Thoracic aorta (tissue), 2 donors: ENCODE measurements at regions not wholly inside any gene's neighbourhood (a gene's known extent, or its start where the extent isn't known, plus 50 kb on each side); places are given as distances from the start of the nearest gene placed in this dataset.
"Not testable (repeated sequence)": the region's sequence is repeated elsewhere in the genome, so short reads cannot be mapped to it uniquely, and the experiment has no call there.

Experiments
- ATAC-seq: fragments of 150-250 bp; one replicate; pipeline ENCODE4 v1.8.0; 2017; ENCODE audit warnings: low read depth; ENCODE audit not compliant: insufficient number of reproducible peaks, low FRiP score
- DNase-seq: peaks from one replicate; pipeline ENCODE4 v3.0.0-alpha.2; 2020; ENCODE audit warnings: low spot score
- H3K27ac ChIP-seq, 2 donors: fragments of 200-600 bp; sonication (generic); 1 replicate in 1 of 2; 2 replicates in 1 of 2; pipeline ENCODE4 v1.5.1; 2016; ENCODE audit warnings: mild to moderate bottlenecking in 2 of 2, moderate library complexity in 2 of 2
- H3K27me3 ChIP-seq: fragments of 200-600 bp; sonication (generic); replicated peaks from 2 replicates; pipeline ENCODE4 v1.6.0; 2016; ENCODE audit warnings: mild to moderate bottlenecking; ENCODE audit not compliant: insufficient read depth
- H3K36me3 ChIP-seq: fragments of 200-600 bp; sonication (generic); one replicate; pipeline ENCODE4 v1.5.1; 2016
- H3K4me1 ChIP-seq, 2 donors: fragments of 200-600 bp; sonication (generic); 1 replicate in 1 of 2; 2 replicates in 1 of 2; pipeline versions ENCODE4 v1.5.1 to v1.6.0; 2016; ENCODE audit warnings: low read depth in 2 of 2, mild to moderate bottlenecking in 1 of 2; ENCODE audit not compliant: control insufficient read depth in 1 of 2
- H3K4me3 ChIP-seq: fragments of 200-600 bp; sonication (generic); 2 replicates; pipeline ENCODE4 v1.5.1; 2016; ENCODE audit warnings: mild to moderate bottlenecking
- H3K9me3 ChIP-seq: fragments of 200-600 bp; sonication (generic); 2 replicates; pipeline ENCODE4 v1.5.1; 2016
- CTCF ChIP-seq: fragments of 200-600 bp; sonication (generic); IDR thresholded peaks from one replicate; pipeline ENCODE4 v1.5.1; 2019; ENCODE audit warnings: antibody characterized with exemption

GRCh38 chr13:60661521-60661920 lies 264.5 kb downstream of the TDRD3 start:
- ATAC-seq (no peak), DNase-seq (no peak)
- H3K27ac ChIP-seq = no peak overlapping the region
- no peak overlapping the region for H3K4me3 ChIP-seq
- no peaks in the 10 kb centered on the region for H3K4me1 ChIP-seq
- TF ChIP-seq CTCF = no peak
- no peaks in the 10 kb centered on the region for H3K36me3 ChIP-seq
- H3K27me3 ChIP-seq = no peaks in the 10 kb centered on the region
- H3K9me3 ChIP-seq = no peaks in the 10 kb centered on the region

GRCh38 chr13:60657586-60657985 lies 260.6 kb downstream of the TDRD3 start:
- not testable (repeated sequence) for DNase-seq, H3K27ac ChIP-seq, H3K27me3 ChIP-seq, ATAC-seq, H3K9me3 ChIP-seq, H3K4me3 ChIP-seq, H3K4me1 ChIP-seq, H3K36me3 ChIP-seq

GRCh38 chr13:60655256-60655655 lies 258.2 kb downstream of the TDRD3 start:
- no peak overlapping the region for H3K27ac ChIP-seq
- H3K36me3 ChIP-seq = no peaks in the 10 kb centered on the region
- no peak overlapping the region for H3K4me3 ChIP-seq
- no peaks in the 10 kb centered on the region for H3K27me3 ChIP-seq
- no peak for DNase-seq
- ATAC-seq = no peak
- no peaks in the 10 kb centered on the region for H3K9me3 ChIP-seq
- TF ChIP-seq CTCF = no peak
- H3K4me1 ChIP-seq = no peaks in the 10 kb centered on the region

GRCh38 chr13:60654415-60654814 lies 257.4 kb downstream of the TDRD3 start:
- Histone ChIP-seq H3K9me3 (no peaks in the 10 kb centered on the region), H3K4me3 (no peak overlapping the region), H3K27ac (no peak overlapping the region), H3K4me1 (no peaks in the 10 kb centered on the region), H3K27me3 (no peaks in the 10 kb centered on the region), H3K36me3 (no peaks in the 10 kb centered on the region)
- DNase-seq = no peak
- TF ChIP-seq CTCF = peak; percentile 37
- ATAC-seq = no peak

- Histone ChIP-seq H3K27ac (no peak overlapping the region), H3K4me1 (no peaks in the 10 kb centered on the region), H3K36me3 (no peaks in the 10 kb centered on the region), H3K9me3 (no peaks in the 10 kb centered on the region), H3K4me3 (no peak overlapping the region), H3K27me3 (no peaks in the 10 kb centered on the region)
- TF ChIP-seq CTCF = no peak
- ATAC-seq = no peak
- no peak for DNase-seq
These were observed 250.5 kb downstream of the TDRD3 start for GRCh38 chr13:60647547-60647946.

GRCh38 chr13:60646620-60647019 lies 249.6 kb downstream of the TDRD3 start:
- no peak for DNase-seq
- Histone ChIP-seq H3K9me3 (no peaks in the 10 kb centered on the region), H3K27me3 (no peaks in the 10 kb centered on the region), H3K4me3 (no peak overlapping the region), H3K27ac (no peak overlapping the region), H3K4me1 (no peaks in the 10 kb centered on the region), H3K36me3 (no peaks in the 10 kb centered on the region)
- no peak for TF ChIP-seq CTCF
- ATAC-seq = no peak
